RWPE1 (cell line): ENCODE measurements at regions not wholly inside any gene's neighbourhood (a gene's known extent, or its start where the extent isn't known, plus 50 kb on each side); places are given as distances from the start of the nearest gene placed in this dataset.

Experiments used
- CTCF ChIA-PET: fragments of 350-600 bp; sonication (Branson Sonifier 250); formaldehyde crosslinking; extraction: SDS; loops from one replicate; lab custom pipeline; 2021; lab: Yijun Ruan, JAX
- POLR2A ChIA-PET: fragments of 400-600 bp; formaldehyde crosslinking; extraction: SDS; loops from one replicate; lab custom pipeline; 2020; ENCODE audit warnings: antibody characterized with exemption; ENCODE audit not compliant: low non-redundant PET; lab: Yijun Ruan, JAX
- DNase-seq: peaks from one replicate; pipeline ENCODE4 v3.0.0; 2012; ENCODE audit warnings: low spot score
- H3K27ac ChIP-seq: fragments of 450-650 bp; 2 replicates; pipeline ENCODE4 v1.5.1; 2017
- CTCF ChIP-seq: fragments of 450-650 bp; conservative IDR thresholded peaks from 2 replicates; pipeline ENCODE4 v1.5.1; 2017; ENCODE audit warnings: low read depth, mild to moderate bottlenecking

GRCh38 chr17:72004011-72004427, 116.8 kb upstream of the SOX9 start:
- no peak for TF ChIP-seq CTCF
- peak; percentile 59 for DNase-seq
- POLR2A ChIA-PET = no interaction called here
- CTCF ChIA-PET = no interaction called here
- H3K27ac ChIP-seq = peak overlapping the region; percentile 50

GRCh38 chr17:72004611-72005331, 116.0 kb upstream of the SOX9 start:
- DNase-seq = no peak
- TF ChIP-seq CTCF = no peak
- ChIA-PET CTCF (interaction anchor here (0.5 to 0.6 kb wide), 2 partner anchors 87 to 839 kb away, joined by 3 to 4 read pairs; no protein-coding TSS in a partner anchor), POLR2A (no interaction called here)
- H3K27ac ChIP-seq = no peak overlapping the region

- CTCF ChIA-PET = interaction anchor here (0.6 kb wide), 1 partner anchor 839 kb away, joined by 3 read pairs; no protein-coding TSS in a partner anchor
- POLR2A ChIA-PET = no interaction called here
- H3K27ac ChIP-seq = no peak overlapping the region
- no peak for DNase-seq
- no peak for TF ChIP-seq CTCF
These were observed 115.3 kb upstream of the SOX9 start for GRCh38 chr17:72005332-72006163.

- peak; percentile 67 for DNase-seq
- ChIA-PET POLR2A (no interaction called here), CTCF (no interaction called here)
- no peak for TF ChIP-seq CTCF
- no peak overlapping the region for H3K27ac ChIP-seq
These were observed 112.5 kb upstream of the SOX9 start for GRCh38 chr17:72008236-72008876.

GRCh38 chr17:72011561-72011960, 109.3 kb upstream of the SOX9 start:
- no peak overlapping the region for H3K27ac ChIP-seq
- no peak for DNase-seq
- POLR2A ChIA-PET = no interaction called here
- TF ChIP-seq CTCF = no peak
- CTCF ChIA-PET = no interaction called here

- no peak for DNase-seq
- ChIA-PET CTCF (no interaction called here), POLR2A (no interaction called here)
- no peak for TF ChIP-seq CTCF
- H3K27ac ChIP-seq = no peak overlapping the region
These were observed 99.3 kb upstream of the SOX9 start for GRCh38 chr17:72021417-72022041.
